Right lobe of liver (tissue), 6 donors: ENCODE measurements at regions not wholly inside any gene's neighbourhood (a gene's known extent, or its start where the extent isn't known, plus 50 kb on each side); places are given as distances from the start of the nearest gene placed in this dataset.

Experiments
- ATAC-seq, 4 donors: fragments of 200-7000 bp; cut with Tn5 transposase; one replicate each; pipeline ENCODE4 v1.9.1; 2020; ENCODE audit warnings: mild to moderate bottlenecking in 4 of 4, moderate library complexity in 4 of 4
- DNase-seq, 3 donors: peaks; one replicate each; pipeline ENCODE4 v3.0.0-alpha.2; 2020
- H3K27ac ChIP-seq, 3 donors: fragments of 200-600 bp; one replicate each; pipeline ENCODE4 v1.8.0; 2022
- H3K27me3 ChIP-seq, 2 donors: fragments of 200-600 bp; one replicate each; pipeline ENCODE4 v1.8.0; 2022
- H3K36me3 ChIP-seq, 4 donors: fragments of 200-600 bp; sonication (generic) in 1 of 4; one replicate each; pipeline versions ENCODE4 v1.5.1 to v1.8.0; 2017 to 2022; ENCODE audit warnings: control low read depth in 1 of 4
- H3K4me1 ChIP-seq, 4 donors: fragments of 200-600 bp; sonication (generic) in 1 of 4; one replicate each; pipeline versions ENCODE4 v1.5.1 to v1.8.0; 2017 to 2022; ENCODE audit warnings: control low read depth in 1 of 4
- H3K4me3 ChIP-seq, 3 donors: fragments of 200-600 bp; one replicate each; pipeline ENCODE4 v1.8.0; 2022
- H3K9me3 ChIP-seq, 4 donors: fragments of 200-600 bp; sonication (generic) in 1 of 4; one replicate each; pipeline versions ENCODE4 v1.5.1 to v1.8.0; 2017 to 2022; ENCODE audit warnings: control low read depth in 1 of 4
- POLR2A ChIP-seq: fragments of 450-650 bp; IDR thresholded peaks from one replicate; pipeline ENCODE4 v1.6.1; 2017; ENCODE audit warnings: antibody characterized with exemption, mild to moderate bottlenecking
- WGBS: methylation state at CpG from one replicate; pipeline ENCODE4 v1.1.6; 2018; ENCODE audit warnings: low coverage, low lambda C conversion rate; ENCODE audit not compliant: insufficient coverage; ENCODE audit errors: missing lambda C conversion rate; 5-methylcytosine and 5-hydroxymethylcytosine counted together
- intact Hi-C, 2 donors: fragments of 100-400 bp; cut with DNase I; formaldehyde crosslinking; loops; one replicate each; pipeline versions ENCODE4 v1.11.2 to v1.14.1; 2022
- TF ChIP-seq, protein P1 (sequence below), 4 donors: fragments of 200-600 bp in 3 of 4; fragments of 450-650 bp in 1 of 4; IDR thresholded peaks; one replicate each; pipeline versions ENCODE4 v1.5.1 to v1.8.0; 2016 to 2022; ENCODE audit warnings: antibody characterized with exemption in 4 of 4, mild to moderate bottlenecking in 2 of 4
- donor health status: DM: no; HTN: yes; CAD: no.
- donor health status: DM: no; HTN: no; CAD: no.
- donor health status: DM: no; HTN: no; CAD: no.
- donor health status: DM: no; HTN: yes; CAD: no.
- donor health status: DM: no; HTN: yes; CAD: no.

DNA sequence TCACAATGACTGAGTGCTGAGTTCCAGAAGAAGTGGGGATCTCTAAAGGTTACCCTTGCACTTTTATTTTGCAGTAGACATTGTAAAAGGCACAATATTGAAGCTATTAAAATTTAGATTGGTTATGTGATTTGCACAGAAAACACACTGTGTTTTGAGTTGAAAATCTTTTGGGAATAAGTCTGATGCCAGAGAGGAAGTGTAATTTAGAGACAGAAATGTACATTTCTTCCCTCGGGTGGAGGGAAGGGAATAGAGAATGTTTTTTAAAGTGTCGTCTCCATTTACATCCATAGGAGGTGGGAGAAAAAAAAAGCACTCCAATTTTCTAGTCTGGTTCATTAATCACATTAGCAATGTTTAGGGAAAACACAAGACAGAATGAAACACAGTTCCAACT lies 465.8 kb downstream of the OLFM4 start:
- no peak for ATAC-seq
- DNase-seq, result no peak
- Histone ChIP-seq H3K4me3 (no peak overlapping the region), H3K27ac (no peak overlapping the region), H3K36me3 (no peaks in the 10 kb centered on the region), H3K4me1 (no peaks in the 10 kb centered on the region), H3K27me3 (no peaks in the 10 kb centered on the region), H3K9me3 (no peaks in the 10 kb centered on the region)
- TF ChIP-seq POLR2A, result no peak
- TF ChIP-seq, protein P1, sequence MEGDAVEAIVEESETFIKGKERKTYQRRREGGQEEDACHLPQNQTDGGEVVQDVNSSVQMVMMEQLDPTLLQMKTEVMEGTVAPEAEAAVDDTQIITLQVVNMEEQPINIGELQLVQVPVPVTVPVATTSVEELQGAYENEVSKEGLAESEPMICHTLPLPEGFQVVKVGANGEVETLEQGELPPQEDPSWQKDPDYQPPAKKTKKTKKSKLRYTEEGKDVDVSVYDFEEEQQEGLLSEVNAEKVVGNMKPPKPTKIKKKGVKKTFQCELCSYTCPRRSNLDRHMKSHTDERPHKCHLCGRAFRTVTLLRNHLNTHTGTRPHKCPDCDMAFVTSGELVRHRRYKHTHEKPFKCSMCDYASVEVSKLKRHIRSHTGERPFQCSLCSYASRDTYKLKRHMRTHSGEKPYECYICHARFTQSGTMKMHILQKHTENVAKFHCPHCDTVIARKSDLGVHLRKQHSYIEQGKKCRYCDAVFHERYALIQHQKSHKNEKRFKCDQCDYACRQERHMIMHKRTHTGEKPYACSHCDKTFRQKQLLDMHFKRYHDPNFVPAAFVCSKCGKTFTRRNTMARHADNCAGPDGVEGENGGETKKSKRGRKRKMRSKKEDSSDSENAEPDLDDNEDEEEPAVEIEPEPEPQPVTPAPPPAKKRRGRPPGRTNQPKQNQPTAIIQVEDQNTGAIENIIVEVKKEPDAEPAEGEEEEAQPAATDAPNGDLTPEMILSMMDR (IDR thresholded peaks at IDR 0.05), result no peak
- 30% methylated on average over 2 of the region's 2 CpGs for WGBS
- intact Hi-C loops, result no loop called here

DNA sequence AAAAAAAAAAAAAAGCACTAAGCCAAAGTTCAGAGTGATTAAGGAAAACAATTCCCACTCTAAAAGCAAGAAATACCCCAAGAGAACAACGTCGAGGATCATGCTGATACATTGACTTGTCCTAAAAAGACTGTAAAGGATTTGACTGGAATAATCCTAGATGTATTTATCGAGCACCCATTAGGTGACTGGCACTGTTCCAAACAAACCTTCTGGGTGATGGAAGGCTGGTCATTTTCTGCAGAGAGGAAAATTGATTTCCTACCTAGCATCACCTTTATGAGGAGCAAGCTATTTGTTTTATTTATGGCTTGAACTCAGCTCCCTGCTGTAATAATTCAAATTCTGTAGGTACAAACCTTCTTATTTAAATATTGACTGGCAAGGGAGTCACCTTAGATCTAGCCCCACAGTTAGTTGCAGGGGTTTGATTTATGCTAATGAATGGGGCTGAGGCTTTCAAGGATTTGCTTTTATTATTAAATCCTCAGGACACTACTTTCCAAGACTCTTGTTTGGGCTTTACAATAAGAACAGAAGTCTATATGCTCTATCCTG lies 471.0 kb downstream of the OLFM4 start:
- H3K4me3 ChIP-seq, result no peak overlapping the region
- no peak for TF ChIP-seq POLR2A
- TF ChIP-seq, protein P1 (IDR thresholded peaks at IDR 0.05), result no peak
- no peak overlapping the region for H3K27ac ChIP-seq
- H3K4me1 ChIP-seq, result no peaks in the 10 kb centered on the region
- no peaks in the 10 kb centered on the region for H3K27me3 ChIP-seq
- intact Hi-C loops, result no loop called here
- WGBS, result 38% methylated on average over 3 of the region's 3 CpGs
- no peaks in the 10 kb centered on the region for H3K9me3 ChIP-seq
- ATAC-seq (no peak), DNase-seq (no peak)
- no peaks in the 10 kb centered on the region for H3K36me3 ChIP-seq

DNA sequence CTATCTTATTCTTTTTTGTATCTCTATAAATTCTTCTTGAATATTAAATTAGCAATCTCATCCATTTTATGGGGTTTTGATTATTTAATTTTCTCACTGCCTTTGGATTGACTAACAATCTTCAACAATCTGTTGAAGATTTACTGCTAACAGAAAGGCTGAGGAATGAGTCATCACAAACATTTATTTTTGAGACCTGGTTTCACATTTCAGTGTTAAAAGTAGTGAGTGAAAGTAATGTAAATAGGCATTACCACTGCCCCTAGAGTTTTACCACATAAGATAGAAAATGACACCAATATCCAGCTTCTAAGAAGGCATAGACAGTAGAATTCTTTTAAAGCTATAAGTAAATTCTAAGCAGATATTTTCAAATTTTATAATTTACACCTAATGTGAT lies 472.8 kb downstream of the OLFM4 start:
- DNase-seq (no peak), ATAC-seq (no peak)
- TF ChIP-seq, protein P1 (IDR thresholded peaks at IDR 0.05), result no peak
- no peak for TF ChIP-seq POLR2A
- intact Hi-C loops, result no loop called here
- no peaks in the 10 kb centered on the region for H3K36me3 ChIP-seq
- no peaks in the 10 kb centered on the region for H3K27me3 ChIP-seq
- no peaks in the 10 kb centered on the region for H3K9me3 ChIP-seq
- H3K4me1 ChIP-seq, result no peaks in the 10 kb centered on the region
- H3K4me3 ChIP-seq, result no peak overlapping the region
- H3K27ac ChIP-seq, result no peak overlapping the region

DNA sequence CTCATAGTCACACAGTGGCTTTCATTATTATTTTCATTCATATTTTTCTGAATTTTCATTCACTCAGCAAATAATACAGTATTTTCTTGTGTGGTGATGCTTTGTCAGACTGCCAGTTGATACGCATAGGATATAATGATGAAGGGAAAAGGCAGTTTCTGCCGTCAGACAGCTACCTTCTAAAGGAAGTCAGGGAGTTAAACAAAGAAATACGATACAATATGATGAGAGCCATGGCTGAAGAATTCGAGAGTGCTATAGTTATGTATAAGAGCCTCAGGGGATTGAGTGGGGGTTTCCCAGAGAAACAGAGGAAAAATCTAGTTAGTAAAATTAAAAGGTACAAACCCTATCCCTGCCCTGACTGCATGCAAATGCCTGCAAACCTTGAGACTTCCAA lies 479.1 kb downstream of the OLFM4 start:
- no peak overlapping the region for H3K27ac ChIP-seq
- no peak for DNase-seq
- H3K27me3 ChIP-seq, result no peaks in the 10 kb centered on the region
- 36% methylated on average over 4 of the region's 4 CpGs for WGBS
- no peak overlapping the region for H3K4me3 ChIP-seq
- H3K4me1 ChIP-seq, result no peaks in the 10 kb centered on the region
- intact Hi-C loops, result no loop called here
- no peaks in the 10 kb centered on the region for H3K9me3 ChIP-seq
- ATAC-seq, result no peak
- TF ChIP-seq, protein P1 (IDR thresholded peaks at IDR 0.05), result no peak
- TF ChIP-seq POLR2A, result no peak
- H3K36me3 ChIP-seq, result no peaks in the 10 kb centered on the region

DNA sequence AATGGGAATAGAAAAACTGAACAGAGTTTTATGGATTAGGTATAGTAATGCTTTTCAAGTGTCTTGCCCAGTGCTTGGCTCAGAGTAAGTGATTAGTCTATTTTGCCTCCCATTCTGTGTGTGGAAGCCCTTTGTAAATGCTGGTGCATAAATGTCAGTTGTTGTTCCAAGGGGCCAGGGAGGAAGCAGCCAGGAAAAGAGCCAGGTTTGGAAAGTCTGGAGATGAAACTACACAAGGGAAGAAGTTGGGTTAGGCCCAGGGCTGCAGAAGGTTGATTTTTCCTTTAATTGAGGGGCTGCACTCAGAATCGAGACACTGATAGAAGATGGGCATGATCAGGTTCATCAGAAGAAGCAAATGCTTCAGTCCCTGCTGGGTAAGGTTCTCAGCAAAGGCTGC lies 484.0 kb downstream of the OLFM4 start:
- intact Hi-C loops, result no loop called here
- H3K9me3 ChIP-seq, result no peaks in the 10 kb centered on the region
- WGBS, result 9% methylated on average over 1 of the region's 1 CpG
- TF ChIP-seq, protein P1 (IDR thresholded peaks at IDR 0.05), result no peak
- no peak for TF ChIP-seq POLR2A
- no peaks in the 10 kb centered on the region for H3K36me3 ChIP-seq
- no peak for DNase-seq
- no peak overlapping the region for H3K27ac ChIP-seq
- H3K4me3 ChIP-seq, result no peak overlapping the region
- no peaks in the 10 kb centered on the region for H3K4me1 ChIP-seq
- no peak for ATAC-seq
- H3K27me3 ChIP-seq, result no peaks in the 10 kb centered on the region
